Endothelial cell (in vitro differentiated cells): ENCODE measurements at regions not wholly inside any gene's neighbourhood (a gene's known extent, or its start where the extent isn't known, plus 50 kb on each side); places are given as distances from the start of the nearest gene placed in this dataset.

ENCODE experiments used
- DNase-seq: peaks from one replicate; pipeline ENCODE4 v3.0.0; 2021; ENCODE audit warnings: low spot score
- H3K27ac Mint-ChIP-seq: one replicate; pipeline ENCODE4 v1.8.0; 2021; ENCODE audit warnings: mixed read lengths, inconsistent platforms; ENCODE audit not compliant: unreplicated experiment
- H3K27me3 Mint-ChIP-seq: one replicate; pipeline ENCODE4 v1.8.0; 2021; ENCODE audit warnings: mild to moderate bottlenecking, moderate library complexity, mixed read lengths, inconsistent platforms; ENCODE audit not compliant: unreplicated experiment
- H3K36me3 Mint-ChIP-seq: one replicate; pipeline ENCODE4 v1.8.0; 2021; ENCODE audit warnings: mild to moderate bottlenecking, low read depth, mixed read lengths, inconsistent platforms; ENCODE audit not compliant: unreplicated experiment
- H3K4me1 Mint-ChIP-seq: one replicate; pipeline ENCODE4 v1.8.0; 2021; ENCODE audit warnings: mild to moderate bottlenecking, mixed read lengths, inconsistent platforms; ENCODE audit not compliant: unreplicated experiment
- H3K4me3 Mint-ChIP-seq: one replicate; pipeline ENCODE4 v1.8.0; 2021; ENCODE audit warnings: mild to moderate bottlenecking, mixed read lengths, inconsistent platforms; ENCODE audit not compliant: unreplicated experiment
- H3K9me3 Mint-ChIP-seq: one replicate; pipeline ENCODE4 v1.8.0; 2021; ENCODE audit warnings: mixed read lengths, inconsistent platforms; ENCODE audit not compliant: unreplicated experiment
- CTCF ChIP-seq: fragments of 200-600 bp; sonication (generic); IDR thresholded peaks from one replicate; pipeline ENCODE4 v1.5.0; 2021; ENCODE audit warnings: antibody characterized with exemption; ENCODE audit not compliant: unreplicated experiment

GRCh38 chr2:121073320-121074210, 211.4 kb downstream of the TFCP2L1 start:
- TF ChIP-seq CTCF, result no peak
- no peaks in the 10 kb centered on the region for H3K36me3 Mint-ChIP-seq
- no peak for DNase-seq
- no peak overlapping the region for H3K4me3 Mint-ChIP-seq
- H3K27ac Mint-ChIP-seq, result no peak overlapping the region
- no peaks in the 10 kb centered on the region for H3K9me3 Mint-ChIP-seq
- H3K4me1 Mint-ChIP-seq, result no peaks in the 10 kb centered on the region
- H3K27me3 Mint-ChIP-seq, result peaks cover 16% of the 10 kb centered on the region

- Mint-ChIP-seq H3K4me1 (no peaks in the 10 kb centered on the region), H3K9me3 (no peaks in the 10 kb centered on the region), H3K27ac (no peak overlapping the region), H3K27me3 (peaks cover 16% of the 10 kb centered on the region), H3K4me3 (no peak overlapping the region), H3K36me3 (no peaks in the 10 kb centered on the region)
- no peak for DNase-seq
- no peak for TF ChIP-seq CTCF
Observed at GRCh38 chr2:121074293-121074932, 210.6 kb downstream of the TFCP2L1 start.

- no peaks in the 10 kb centered on the region for H3K4me1 Mint-ChIP-seq
- H3K27ac Mint-ChIP-seq, result no peak overlapping the region
- peaks cover 18% of the 10 kb centered on the region for H3K27me3 Mint-ChIP-seq
- no peak overlapping the region for H3K4me3 Mint-ChIP-seq
- no peak for TF ChIP-seq CTCF
- H3K36me3 Mint-ChIP-seq, result no peaks in the 10 kb centered on the region
- DNase-seq, result no peak
- H3K9me3 Mint-ChIP-seq, result no peaks in the 10 kb centered on the region
Observed at GRCh38 chr2:121075006-121075551, 209.9 kb downstream of the TFCP2L1 start.

GRCh38 chr2:121075641-121076497, 209.1 kb downstream of the TFCP2L1 start:
- DNase-seq, result no peak
- TF ChIP-seq CTCF, result no peak
- Mint-ChIP-seq H3K36me3 (no peaks in the 10 kb centered on the region), H3K27ac (no peak overlapping the region), H3K4me1 (no peaks in the 10 kb centered on the region), H3K4me3 (no peak overlapping the region), H3K27me3 (peaks cover 18% of the 10 kb centered on the region), H3K9me3 (no peaks in the 10 kb centered on the region)
